GM12874 (cell line): ENCODE measurements at regions not wholly inside any gene's neighbourhood (a gene's known extent, or its start where the extent isn't known, plus 50 kb on each side); places are given as distances from the start of the nearest gene placed in this dataset.

Experiments
- TF ChIP-seq, protein P1 (sequence below): IDR thresholded peaks from 2 replicates; pipeline ENCODE4 v1.5.1; 2011; ENCODE audit warnings: low read depth, mild to moderate bottlenecking, control low read depth, low read length, moderate library complexity; ENCODE audit not compliant: insufficient read depth

DNA sequence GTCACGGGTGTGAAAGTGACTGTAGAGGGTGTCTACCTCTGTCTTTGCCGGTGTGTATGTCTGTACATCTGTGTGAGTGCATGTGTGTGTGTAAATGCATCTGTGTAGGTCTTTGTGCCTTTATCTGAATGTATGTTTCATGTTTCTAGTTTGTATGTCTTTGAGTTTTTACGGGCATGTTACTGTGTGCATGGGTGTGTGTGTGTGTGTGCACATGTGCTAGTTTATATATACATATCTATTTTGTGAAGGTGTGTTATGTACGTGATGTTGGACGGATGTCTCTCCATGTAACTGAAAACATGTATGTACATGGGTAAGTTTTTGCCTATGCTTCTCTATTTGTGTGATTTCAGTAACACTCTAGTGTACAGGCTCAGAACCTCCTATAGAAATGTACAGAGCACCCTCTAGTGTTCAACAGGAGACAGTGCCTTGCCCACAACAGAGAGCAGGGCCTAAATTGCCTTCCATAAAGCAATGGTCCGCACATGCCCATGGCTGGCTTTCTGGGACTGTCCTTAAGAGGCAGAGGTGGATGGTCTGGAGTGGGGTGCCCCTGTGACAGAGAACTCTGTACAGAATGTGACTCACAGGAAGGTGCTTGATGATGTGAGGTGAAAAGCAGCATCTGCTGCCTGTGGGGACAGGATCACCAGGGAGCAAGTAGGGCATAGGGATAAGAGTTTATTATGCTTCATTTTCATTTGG lies 343.5 kb downstream of the RAPGEF2 start:
- TF ChIP-seq, protein P1, sequence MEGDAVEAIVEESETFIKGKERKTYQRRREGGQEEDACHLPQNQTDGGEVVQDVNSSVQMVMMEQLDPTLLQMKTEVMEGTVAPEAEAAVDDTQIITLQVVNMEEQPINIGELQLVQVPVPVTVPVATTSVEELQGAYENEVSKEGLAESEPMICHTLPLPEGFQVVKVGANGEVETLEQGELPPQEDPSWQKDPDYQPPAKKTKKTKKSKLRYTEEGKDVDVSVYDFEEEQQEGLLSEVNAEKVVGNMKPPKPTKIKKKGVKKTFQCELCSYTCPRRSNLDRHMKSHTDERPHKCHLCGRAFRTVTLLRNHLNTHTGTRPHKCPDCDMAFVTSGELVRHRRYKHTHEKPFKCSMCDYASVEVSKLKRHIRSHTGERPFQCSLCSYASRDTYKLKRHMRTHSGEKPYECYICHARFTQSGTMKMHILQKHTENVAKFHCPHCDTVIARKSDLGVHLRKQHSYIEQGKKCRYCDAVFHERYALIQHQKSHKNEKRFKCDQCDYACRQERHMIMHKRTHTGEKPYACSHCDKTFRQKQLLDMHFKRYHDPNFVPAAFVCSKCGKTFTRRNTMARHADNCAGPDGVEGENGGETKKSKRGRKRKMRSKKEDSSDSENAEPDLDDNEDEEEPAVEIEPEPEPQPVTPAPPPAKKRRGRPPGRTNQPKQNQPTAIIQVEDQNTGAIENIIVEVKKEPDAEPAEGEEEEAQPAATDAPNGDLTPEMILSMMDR: peak; percentile 77

DNA sequence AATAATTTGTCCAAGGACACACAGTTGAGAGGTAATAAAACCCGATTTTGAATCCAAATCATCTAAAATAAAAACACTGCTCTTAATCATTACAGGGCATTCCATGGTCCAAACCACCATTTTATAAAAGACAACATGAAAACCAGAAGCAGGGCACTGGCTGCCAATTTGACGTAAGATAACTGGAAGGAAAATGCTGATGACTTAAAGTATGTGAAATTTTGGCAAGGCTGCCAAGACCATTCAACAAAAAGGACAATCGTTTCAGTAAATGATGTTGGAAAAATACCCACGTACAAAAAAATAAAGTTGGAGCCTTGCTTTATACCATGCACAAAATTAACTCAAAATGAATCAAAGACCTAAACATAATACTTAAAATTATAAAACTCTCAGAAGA lies 344.4 kb downstream of the RAPGEF2 start:
- TF ChIP-seq, protein P1: no peak

DNA sequence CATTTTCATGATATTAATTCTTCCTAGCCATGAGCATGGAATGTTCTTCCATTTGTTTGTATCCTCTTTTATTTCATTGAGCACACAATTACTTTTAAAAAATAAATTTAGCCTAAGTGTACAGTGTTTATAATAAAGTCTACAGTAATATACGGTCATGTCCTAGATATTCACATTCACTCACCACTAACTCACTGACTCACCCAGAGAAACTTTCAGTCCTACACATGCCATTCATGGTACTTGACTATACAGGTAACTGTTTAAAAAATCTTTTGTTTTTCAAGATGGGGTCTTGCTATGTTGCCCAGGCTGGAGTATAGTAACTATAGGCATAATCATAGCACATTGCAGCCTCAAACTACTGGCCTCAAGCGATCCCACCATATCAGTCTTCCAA lies 348.1 kb downstream of the RAPGEF2 start:
- TF ChIP-seq, protein P1: no peak

DNA sequence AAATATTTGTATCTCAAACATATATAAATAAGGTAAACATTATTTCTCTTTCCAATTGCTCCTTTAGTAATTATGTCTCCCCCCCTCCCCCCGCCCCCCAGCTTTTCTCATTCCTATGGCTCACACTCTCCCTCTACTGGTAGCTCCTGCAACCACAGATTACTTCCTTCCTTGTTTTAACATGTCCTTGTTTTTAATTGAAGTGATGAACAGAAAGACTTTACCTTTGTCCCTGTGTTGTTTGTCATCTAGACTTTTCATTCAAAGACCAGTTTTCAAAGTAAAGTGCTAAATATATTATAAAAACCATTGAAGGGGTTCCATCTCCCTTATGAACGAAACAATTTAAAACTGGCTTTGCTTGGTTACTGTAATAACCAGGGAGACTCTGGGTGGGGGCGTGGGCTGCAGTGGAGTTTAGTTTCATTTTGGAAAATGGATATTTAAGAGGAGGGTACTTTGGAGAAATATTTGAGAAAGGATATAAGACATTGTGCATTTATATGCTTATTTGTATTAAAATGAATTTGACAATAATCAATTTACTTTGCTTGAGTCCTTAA lies 352.9 kb downstream of the RAPGEF2 start:
- TF ChIP-seq, protein P1: peak; percentile 50; the same call in 1 of the 2 replicates

DNA sequence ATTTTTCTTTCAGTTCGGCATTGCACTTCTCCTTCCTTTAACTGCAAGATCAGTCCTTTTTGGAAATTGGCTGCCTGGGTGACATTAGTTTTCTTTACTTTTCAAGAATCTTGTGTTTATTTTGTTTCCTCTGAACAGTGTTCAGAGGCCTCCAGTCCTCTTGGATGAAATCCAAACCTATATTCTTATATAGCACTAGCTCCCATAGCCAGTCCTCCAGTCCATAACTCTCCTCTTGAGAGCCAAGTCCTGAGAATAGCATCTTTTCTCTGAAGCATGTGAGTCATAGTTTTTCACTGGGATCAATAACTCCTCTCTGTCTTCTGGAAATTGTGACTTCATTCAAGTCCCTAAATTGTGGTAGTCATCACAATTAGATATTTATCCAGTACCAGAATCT lies 357.5 kb downstream of the RAPGEF2 start:
- TF ChIP-seq, protein P1: no peak

DNA sequence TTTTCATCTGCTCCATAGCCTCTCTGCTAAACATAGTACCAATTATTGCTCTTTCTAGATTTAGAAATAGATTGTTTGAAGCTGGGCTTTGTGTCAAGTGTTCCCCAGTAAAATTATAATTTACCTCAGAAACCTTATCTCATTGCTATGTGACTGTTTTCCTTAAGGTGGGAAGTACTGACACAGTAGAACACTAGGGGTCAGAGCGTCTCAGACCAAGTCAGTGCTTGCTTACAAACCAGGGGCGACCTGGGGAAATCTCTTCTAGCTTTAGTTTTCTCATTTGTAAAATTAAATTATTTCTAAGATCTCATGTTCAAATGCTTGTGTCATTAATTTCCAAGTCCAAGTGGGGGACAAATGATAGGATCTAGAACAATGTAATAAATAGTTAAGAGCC lies 360.4 kb downstream of the RAPGEF2 start:
- TF ChIP-seq, protein P1: no peak

DNA sequence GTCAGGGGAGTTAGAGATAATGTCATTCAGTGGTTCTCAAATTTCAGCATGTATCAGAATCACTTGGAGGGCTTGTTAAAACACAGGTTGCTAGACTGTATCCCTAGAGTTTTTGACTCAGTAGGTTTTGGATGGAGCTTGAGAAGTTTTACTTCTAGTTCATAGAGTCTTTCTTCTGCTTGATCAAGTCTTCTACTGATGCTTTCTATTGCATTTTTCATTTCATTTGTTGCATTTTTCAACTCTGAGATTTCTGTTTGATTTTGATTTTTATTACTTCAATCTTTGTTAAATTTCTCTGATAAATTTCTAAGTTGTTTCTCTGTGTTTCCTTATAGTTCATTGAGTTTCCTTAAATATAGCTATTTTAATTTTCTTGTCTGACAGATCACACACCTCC lies 361.4 kb downstream of the RAPGEF2 start:
- TF ChIP-seq, protein P1: no peak
